Neuronal stem cell (in vitro differentiated cells): ENCODE measurements at regions not wholly inside any gene's neighbourhood (a gene's known extent, or its start where the extent isn't known, plus 50 kb on each side); places are given as distances from the start of the nearest gene placed in this dataset.

Source experiments
- DNase-seq: peaks from one replicate; pipeline ENCODE4 v3.0.0-alpha.2; 2013; ENCODE audit warnings: low spot score
- H2AFZ ChIP-seq: one replicate; pipeline ENCODE4 v1.6.1; 2013; ENCODE audit warnings: mild to moderate bottlenecking, low read length, inconsistent platforms
- H2AK5ac ChIP-seq: 2 replicates; pipeline ENCODE4 v1.6.1; 2013; ENCODE audit warnings: low read depth, mild to moderate bottlenecking, inconsistent platforms, low read length, moderate library complexity, mixed read lengths
- H2BK120ac ChIP-seq: 2 replicates; pipeline ENCODE4 v1.6.1; 2013; ENCODE audit warnings: low read depth, mild to moderate bottlenecking, inconsistent platforms, low read length, moderate library complexity, mixed read lengths
- H2BK12ac ChIP-seq: one replicate; pipeline ENCODE4 v1.6.1; 2013; ENCODE audit warnings: low read length, inconsistent platforms
- H2BK15ac ChIP-seq: 2 replicates; pipeline ENCODE4 v1.6.1; 2013; ENCODE audit warnings: mild to moderate bottlenecking, low read length, inconsistent platforms, mixed read lengths
- H2BK5ac ChIP-seq: one replicate; pipeline ENCODE4 v1.6.1; 2013; ENCODE audit warnings: inconsistent platforms, mild to moderate bottlenecking, low read length, moderate library complexity
- H3K14ac ChIP-seq: one replicate; pipeline ENCODE4 v1.6.1; 2013; ENCODE audit warnings: low read length, inconsistent platforms
- H3K18ac ChIP-seq: 2 replicates; pipeline ENCODE4 v1.6.1; 2013; ENCODE audit warnings: low read length, inconsistent platforms
- H3K23ac ChIP-seq: 2 replicates; pipeline ENCODE4 v1.6.1; 2013; ENCODE audit warnings: low read depth, mild to moderate bottlenecking, mixed read lengths, low read length, inconsistent platforms; ENCODE audit not compliant: poor library complexity
- H3K27ac ChIP-seq: replicated peaks from 3 replicates; pipeline ENCODE4 v1.5.1; 2013; ENCODE audit warnings: low read length, inconsistent platforms
- H3K27me3 ChIP-seq, 3 experiments: 2 replicates each; pipeline ENCODE4 v1.6.1; 2013; ENCODE audit warnings: low read length in 3 of 3, mild to moderate bottlenecking in 2 of 3, inconsistent platforms in 1 of 3, low read depth in 1 of 3, mixed read lengths in 1 of 3, moderate library complexity in 1 of 3; ENCODE audit not compliant: control insufficient read depth in 3 of 3, insufficient read depth in 3 of 3
- H3K36me3 ChIP-seq, 2 donors: replicated peaks in 1 of 2; 2 replicates each; pipeline ENCODE4 v1.6.1; 2013; ENCODE audit warnings: low read length in 2 of 2; ENCODE audit not compliant: control insufficient read depth in 2 of 2, insufficient read depth in 2 of 2
- H3K4ac ChIP-seq: 2 replicates; pipeline ENCODE4 v1.6.1; 2013; ENCODE audit warnings: inconsistent platforms, mild to moderate bottlenecking, low read length, moderate library complexity
- H3K4me1 ChIP-seq, 2 donors: 1 replicate in 1 of 2; 2 replicates in 1 of 2; pipeline ENCODE4 v1.6.1; 2013; ENCODE audit warnings: low read length in 2 of 2, low read depth in 1 of 2; ENCODE audit not compliant: control insufficient read depth in 2 of 2, insufficient read depth in 1 of 2
- H3K4me2 ChIP-seq: one replicate; pipeline ENCODE4 v1.6.1; 2013; ENCODE audit warnings: mild to moderate bottlenecking, low read length, inconsistent platforms; ENCODE audit not compliant: insufficient read depth, poor library complexity, severe bottlenecking
- H3K4me3 ChIP-seq, 2 donors: 2 replicates each; pipeline ENCODE4 v1.5.1; 2013; ENCODE audit warnings: low read length in 2 of 2, mild to moderate bottlenecking in 2 of 2, inconsistent platforms in 1 of 2, moderate library complexity in 1 of 2
- H3K79me1 ChIP-seq: one replicate; pipeline ENCODE4 v1.6.1; 2013; ENCODE audit warnings: low read depth, mild to moderate bottlenecking, inconsistent platforms, low read length, moderate library complexity
- H3K9ac ChIP-seq: one replicate; pipeline ENCODE4 v1.6.1; 2013; ENCODE audit warnings: mild to moderate bottlenecking, low read depth, low read length, inconsistent platforms; ENCODE audit not compliant: poor library complexity
- H3K9me3 ChIP-seq, 2 donors: replicated peaks in 1 of 2; 2 replicates each; pipeline versions ENCODE3 to v1.6.1; 2013; ENCODE audit warnings: low read length in 2 of 2, mild to moderate bottlenecking in 2 of 2, inconsistent platforms in 1 of 2, low read depth in 1 of 2, mixed read lengths in 1 of 2, moderate library complexity in 1 of 2; ENCODE audit not compliant: control insufficient read depth in 2 of 2, insufficient read depth in 1 of 2
- H4K8ac ChIP-seq: one replicate; pipeline ENCODE4 v1.6.1; 2013; ENCODE audit warnings: low read depth, mild to moderate bottlenecking, inconsistent platforms, low read length, moderate library complexity
- H4K91ac ChIP-seq: one replicate; pipeline ENCODE4 v1.6.1; 2013; ENCODE audit warnings: low read length, low read depth, mild to moderate bottlenecking, inconsistent platforms; ENCODE audit not compliant: poor library complexity
- WGBS, 2 donors: extraction: QIAGEN DNeasy Blood & Tissue Kit; methylation state at CpG; one replicate each; pipeline ENCODE4 v1.1.7; 2013; ENCODE audit warnings: missing lambda C conversion rate in 2 of 2, mixed read lengths in 1 of 2; ENCODE audit not compliant: insufficient read length in 2 of 2, insufficient replicate concordance in 1 of 2; ENCODE audit errors: extremely low coverage in 2 of 2; 5-methylcytosine and 5-hydroxymethylcytosine counted together

DNA sequence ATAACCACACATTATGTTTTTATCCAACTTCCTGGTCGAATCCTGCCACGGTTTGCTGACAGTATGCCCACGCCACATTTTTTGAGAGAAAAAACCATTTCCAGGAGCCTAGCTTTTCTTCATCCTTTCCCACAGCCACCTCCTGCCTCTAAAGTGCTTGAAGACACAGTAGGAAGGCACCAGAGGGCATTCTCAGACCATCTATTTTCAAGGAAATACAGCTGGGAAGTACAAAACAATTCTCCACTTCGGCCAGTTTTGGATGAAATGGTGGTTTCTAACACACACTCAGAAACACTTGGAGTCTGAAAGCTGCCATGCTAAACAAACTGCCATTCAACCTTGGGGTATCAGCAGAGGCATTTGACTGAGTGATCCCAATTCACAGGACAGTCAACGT, 86.3 kb upstream of the RPS23 start:
- Histone ChIP-seq H3K4me3 (no peak overlapping the region), H3K27me3 (no peaks in the 10 kb centered on the region), H3K36me3 (no peaks in the 10 kb centered on the region), H3K9me3 (no peaks in the 10 kb centered on the region), H3K18ac (no peak overlapping the region), H2BK12ac (no peak overlapping the region), H3K79me1 (no peaks in the 10 kb centered on the region), H4K8ac (no peak overlapping the region), H2AK5ac (no peak overlapping the region), H3K23ac (no peak overlapping the region), H4K91ac (no peak overlapping the region), H3K4me2 (no peak overlapping the region), H3K14ac (no peak overlapping the region), H2BK15ac (no peak overlapping the region), H2AFZ (peak overlapping the region; percentile 60), H3K9ac (no peak overlapping the region), H3K27ac (no peak overlapping the region), H3K4ac (no peak overlapping the region), H3K4me1 (peaks cover 10 to 15% of the 10 kb centered on the region in 2 donors), H2BK120ac (no peak overlapping the region), H2BK5ac (no peak overlapping the region)
- WGBS, 2 donors, result no CpG with 5 or more reads among the region's 5 CpGs
- DNase-seq, result no peak

DNA sequence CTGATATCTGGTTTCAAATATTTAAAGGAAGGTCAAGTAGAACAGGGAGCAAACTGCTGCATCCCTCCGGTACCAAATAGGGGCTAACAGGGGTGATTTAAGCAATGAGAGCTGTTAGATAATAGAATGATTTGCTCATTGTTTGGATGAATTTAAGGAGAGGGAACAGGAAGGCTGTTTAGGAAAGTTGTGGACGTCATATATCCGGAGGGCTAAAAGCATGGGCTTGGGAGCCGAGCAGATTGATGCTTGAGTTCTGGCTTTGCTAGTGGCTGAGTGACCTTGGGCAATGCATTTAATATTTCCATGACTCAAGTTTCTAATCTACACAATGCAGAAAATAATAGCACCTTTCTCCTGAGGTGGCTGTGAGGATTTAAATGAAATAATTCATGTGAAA, 85.4 kb upstream of the RPS23 start:
- no peak overlapping the region for H3K18ac ChIP-seq
- H3K36me3 ChIP-seq, result no peaks in the 10 kb centered on the region
- no peak overlapping the region for H3K27ac ChIP-seq
- no peak overlapping the region for H4K91ac ChIP-seq
- H2AFZ ChIP-seq, result no peak overlapping the region
- H3K27me3 ChIP-seq, result no peaks in the 10 kb centered on the region
- no peak overlapping the region for H3K4me3 ChIP-seq
- peaks cover 15 to 20% of the 10 kb centered on the region in 2 donors for H3K4me1 ChIP-seq
- H2AK5ac ChIP-seq, result no peak overlapping the region
- H2BK12ac ChIP-seq, result no peak overlapping the region
- no peak overlapping the region for H3K4me2 ChIP-seq
- no peak for DNase-seq
- no peak overlapping the region for H3K14ac ChIP-seq
- H2BK120ac ChIP-seq, result no peak overlapping the region
- H3K4ac ChIP-seq, result no peak overlapping the region
- H4K8ac ChIP-seq, result no peak overlapping the region
- no peak overlapping the region for H2BK5ac ChIP-seq
- no peak overlapping the region for H2BK15ac ChIP-seq
- no CpG with 5 or more reads among the region's 4 CpGs for WGBS, 2 donors
- no peak overlapping the region for H3K23ac ChIP-seq
- H3K79me1 ChIP-seq, result no peaks in the 10 kb centered on the region
- H3K9me3 ChIP-seq, result no peaks in the 10 kb centered on the region
- no peak overlapping the region for H3K9ac ChIP-seq

DNA sequence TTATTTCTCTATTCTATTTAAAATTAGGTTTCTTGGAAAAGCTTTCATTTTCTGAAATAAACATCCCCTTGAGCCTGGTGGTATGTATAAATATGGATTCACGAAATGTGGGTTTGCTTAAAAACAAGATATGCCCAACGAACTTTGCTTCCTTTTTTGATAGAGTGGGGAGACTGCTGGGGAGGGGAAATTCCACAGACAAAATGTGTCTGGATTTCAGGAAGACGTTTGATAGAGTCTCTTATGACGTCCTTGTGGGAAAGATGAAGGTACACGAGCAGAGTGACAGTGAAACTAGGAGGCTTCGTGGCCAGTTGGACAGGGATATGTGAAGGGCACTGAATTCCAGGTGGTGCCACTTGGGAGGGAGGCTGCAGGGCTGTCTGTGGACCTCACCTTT, 84.5 kb upstream of the RPS23 start:
- H3K27ac ChIP-seq, result no peak overlapping the region

DNA sequence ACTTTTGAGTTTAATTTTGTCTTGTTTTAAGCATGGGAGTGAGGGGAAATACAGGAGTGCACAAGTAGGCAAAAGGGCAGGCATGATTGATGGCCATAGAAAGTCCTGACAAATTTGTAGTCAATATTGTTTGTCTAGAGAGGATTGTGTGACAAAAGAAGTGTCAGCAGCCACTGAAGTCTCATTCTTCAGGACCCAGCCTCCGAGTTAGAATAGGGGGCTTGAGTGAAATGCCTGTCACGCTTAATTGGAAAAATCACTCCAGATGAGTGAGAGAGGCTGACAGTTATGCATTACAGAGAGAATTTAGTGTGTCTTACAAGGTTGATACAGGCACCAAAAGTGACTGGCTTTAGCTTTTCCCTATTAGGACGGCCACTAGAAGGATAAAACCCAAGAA, 81.9 kb upstream of the RPS23 start:
- no peaks in the 10 kb centered on the region for H3K36me3 ChIP-seq
- no peak overlapping the region for H3K23ac ChIP-seq
- no peaks in the 10 kb centered on the region for H3K9me3 ChIP-seq
- H2BK15ac ChIP-seq, result no peak overlapping the region
- no peaks in the 10 kb centered on the region for H3K27me3 ChIP-seq
- no peak overlapping the region for H4K8ac ChIP-seq
- peak overlapping the region; percentile 13 for H2AFZ ChIP-seq
- peak; percentile 39 for DNase-seq
- peak overlapping the region; percentile 69 for H3K27ac ChIP-seq
- no peak overlapping the region for H3K18ac ChIP-seq
- no peak overlapping the region for H2AK5ac ChIP-seq
- no peak overlapping the region for H3K4me3 ChIP-seq
- peaks cover 15 to 24% of the 10 kb centered on the region in 2 donors for H3K4me1 ChIP-seq
- no peak overlapping the region for H2BK12ac ChIP-seq
- no peaks in the 10 kb centered on the region for H3K79me1 ChIP-seq
- no CpG with 5 or more reads among the region's 3 CpGs for WGBS, 2 donors
- H2BK5ac ChIP-seq, result no peak overlapping the region
- H3K4ac ChIP-seq, result no peak overlapping the region
- H3K14ac ChIP-seq, result no peak overlapping the region
- no peak overlapping the region for H2BK120ac ChIP-seq
- H4K91ac ChIP-seq, result no peak overlapping the region
- no peak overlapping the region for H3K9ac ChIP-seq
- H3K4me2 ChIP-seq, result no peak overlapping the region

More for the DNA sequence above, 84.5 kb upstream of the RPS23 start:
- no peak for DNase-seq
- H3K4me3 ChIP-seq, result no peak overlapping the region
- H3K36me3 ChIP-seq, result no peaks in the 10 kb centered on the region
- H3K4me2 ChIP-seq, result no peak overlapping the region
- no peak overlapping the region for H3K4ac ChIP-seq
- H3K18ac ChIP-seq, result no peak overlapping the region
- no CpG with 5 or more reads among the region's 6 CpGs for WGBS, 2 donors
- H3K14ac ChIP-seq, result no peak overlapping the region
- H3K27me3 ChIP-seq, result no peaks in the 10 kb centered on the region
- no peak overlapping the region for H2AFZ ChIP-seq
- H2AK5ac ChIP-seq, result no peak overlapping the region
- no peak overlapping the region for H2BK12ac ChIP-seq
- no peak overlapping the region for H2BK5ac ChIP-seq
- H3K23ac ChIP-seq, result no peak overlapping the region
- H3K9me3 ChIP-seq, result no peaks in the 10 kb centered on the region
- H2BK120ac ChIP-seq, result no peak overlapping the region
- H2BK15ac ChIP-seq, result no peak overlapping the region
- no peaks in the 10 kb centered on the region for H3K79me1 ChIP-seq
- H3K4me1 ChIP-seq, result peaks cover 15 to 20% of the 10 kb centered on the region in 2 donors
- no peak overlapping the region for H3K9ac ChIP-seq
- H4K91ac ChIP-seq, result no peak overlapping the region
- no peak overlapping the region for H4K8ac ChIP-seq
